C4-2B (cell line): ENCODE measurements at regions not wholly inside any gene's neighbourhood (a gene's known extent, or its start where the extent isn't known, plus 50 kb on each side); places are given as distances from the start of the nearest gene placed in this dataset.

ENCODE experiments used
- H3K27ac ChIP-seq: fragments of 450-650 bp; 2 replicates; pipeline ENCODE4 v1.5.1; 2017
- CTCF ChIP-seq: fragments of 450-650 bp; conservative IDR thresholded peaks from 2 replicates; pipeline ENCODE4 v1.5.1; 2017; ENCODE audit warnings: mild to moderate bottlenecking
- ZFX ChIP-seq: fragments of 450-650 bp; IDR thresholded peaks from 2 replicates; pipeline ENCODE4 v1.6.1; 2017

GRCh38 chr2:128771401-128771800, 452.7 kb upstream of the HS6ST1 start:
- no peak for TF ChIP-seq ZFX
- no peak for TF ChIP-seq CTCF
- H3K27ac ChIP-seq: no peak overlapping the region

- TF ChIP-seq ZFX (no peak), CTCF (no peak)
- no peak overlapping the region for H3K27ac ChIP-seq
Observed at GRCh38 chr2:128772671-128773070, 454.0 kb upstream of the HS6ST1 start.

DNA sequence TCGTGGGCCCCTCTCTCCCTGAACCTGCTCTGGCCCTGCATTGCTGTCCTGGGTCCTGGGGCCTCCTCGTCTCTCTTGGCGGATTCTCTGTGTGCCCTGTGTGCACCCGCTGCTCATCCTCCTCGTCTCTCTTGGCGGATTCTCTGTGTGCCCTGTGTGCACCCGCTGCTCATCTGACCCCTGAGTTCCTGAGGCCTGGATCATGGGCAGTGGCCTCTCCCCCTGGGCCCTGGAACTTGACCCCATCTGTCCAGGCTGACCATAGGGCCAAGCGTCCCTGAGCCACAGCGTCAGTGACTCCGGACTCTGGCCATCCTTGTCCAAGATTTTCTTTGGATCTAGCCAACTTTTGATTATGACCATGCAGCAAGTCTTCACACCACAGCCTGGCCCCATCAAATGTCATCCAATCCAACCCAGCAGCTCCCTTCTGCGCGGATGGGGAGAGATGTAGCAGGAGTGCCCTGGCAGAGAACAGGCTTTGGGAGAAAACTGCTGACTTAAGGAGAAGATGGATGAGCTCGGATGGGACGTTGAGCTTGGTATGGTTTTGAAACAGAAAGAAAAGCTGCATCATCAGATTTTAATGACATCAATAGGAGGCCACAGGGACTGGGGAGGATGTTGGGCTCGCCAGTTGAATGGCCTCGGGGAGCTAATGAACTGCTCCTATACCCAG, 455.1 kb upstream of the HS6ST1 start:
- H3K27ac ChIP-seq: no peak overlapping the region

DNA sequence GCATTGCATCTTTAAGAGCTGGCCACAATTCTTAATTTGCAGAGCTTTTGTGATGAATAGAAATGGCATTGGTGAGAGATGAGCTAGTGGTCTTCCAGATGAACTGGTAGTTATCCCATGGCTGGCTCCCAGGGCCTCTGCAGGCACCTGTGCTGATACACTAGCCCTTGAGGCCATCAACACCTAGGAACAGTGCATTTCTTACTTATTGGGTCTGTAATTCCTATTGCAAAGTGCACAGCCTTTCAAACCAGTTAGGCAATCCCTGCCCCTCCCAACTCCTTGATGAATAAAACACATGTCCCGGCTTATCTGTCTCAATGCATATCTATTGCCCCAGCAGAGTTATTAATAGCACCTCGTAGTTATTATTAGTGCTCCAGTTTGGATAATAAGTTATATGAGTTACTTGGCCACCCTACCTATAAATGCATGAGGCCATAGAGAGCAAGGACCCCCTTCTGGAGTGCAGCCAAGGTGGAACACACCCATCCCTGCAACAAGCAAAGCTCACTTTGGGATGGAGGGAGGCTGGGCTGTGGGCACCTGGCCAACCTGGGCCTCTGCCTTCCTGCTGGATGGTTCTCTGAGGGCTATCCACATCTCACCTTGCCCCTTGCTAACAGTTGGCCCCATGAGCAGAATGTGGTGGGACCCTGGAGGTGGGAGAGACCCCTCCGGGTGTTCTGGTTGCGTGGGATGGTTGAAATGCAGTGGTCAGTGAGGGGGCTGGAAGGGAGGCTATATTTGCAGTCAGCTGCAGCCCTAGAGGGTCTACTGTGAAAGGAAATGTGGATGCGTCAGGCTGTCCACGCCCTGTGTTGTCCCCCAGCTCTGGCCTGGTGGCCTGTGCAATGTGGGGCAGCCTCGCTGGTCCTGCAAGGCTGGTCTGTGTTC, 455.9 kb upstream of the HS6ST1 start:
- no peak for TF ChIP-seq ZFX
- TF ChIP-seq CTCF: no peak
- no peak overlapping the region for H3K27ac ChIP-seq

More for the DNA sequence above, 455.1 kb upstream of the HS6ST1 start:
- no peak for TF ChIP-seq ZFX
- no peak for TF ChIP-seq CTCF

DNA sequence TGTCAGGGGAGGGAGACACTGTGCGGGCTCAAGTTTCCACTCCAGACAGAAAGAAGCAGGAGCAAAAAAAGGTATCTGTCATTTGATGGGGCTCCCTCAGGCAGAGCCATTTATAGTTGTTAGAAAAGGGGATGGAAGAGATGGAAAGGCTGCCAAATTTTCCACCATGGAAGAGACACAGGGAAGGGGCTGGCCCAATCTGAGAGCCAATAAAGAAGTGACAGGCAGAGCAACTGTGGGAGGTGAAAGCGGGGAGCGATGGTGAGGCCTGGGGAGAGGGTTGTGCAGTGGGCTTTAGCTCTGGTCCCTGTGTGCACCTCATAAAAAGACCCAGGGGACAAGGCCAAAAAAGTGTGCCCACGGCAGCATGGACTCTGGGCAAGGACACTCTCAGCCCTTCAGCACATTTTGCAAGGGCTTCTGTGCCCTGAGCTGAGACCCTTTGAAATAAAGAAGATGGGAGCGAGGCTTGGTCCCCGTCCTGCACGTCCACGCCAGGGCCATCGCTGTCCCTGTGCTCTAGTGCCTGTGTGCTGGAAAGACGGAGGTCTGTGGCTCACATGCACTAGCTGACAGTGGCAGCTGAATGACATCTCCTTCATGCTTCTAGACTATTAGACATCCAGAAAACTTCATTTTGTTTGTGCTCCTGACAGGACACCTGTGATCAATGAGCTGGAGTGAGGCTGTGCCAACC, 456.7 kb upstream of the HS6ST1 start:
- no peak overlapping the region for H3K27ac ChIP-seq
- no peak for TF ChIP-seq CTCF
- TF ChIP-seq ZFX: no peak

- TF ChIP-seq ZFX (no peak), CTCF (no peak)
- H3K27ac ChIP-seq: no peak overlapping the region
Observed at GRCh38 chr2:128775914-128776285, 457.2 kb upstream of the HS6ST1 start.
